Neural cell (in vitro differentiated cells): ENCODE measurements at regions not wholly inside any gene's neighbourhood (a gene's known extent, or its start where the extent isn't known, plus 50 kb on each side); places are given as distances from the start of the nearest gene placed in this dataset.

Experiments
- EP300 ChIP-seq: fragments of 450-650 bp; conservative IDR thresholded peaks from 2 replicates; pipeline ENCODE4 v1.6.1; 2014; ENCODE audit warnings: antibody characterized with exemption, mild to moderate bottlenecking, moderate library complexity; ENCODE audit not compliant: poor library complexity, severe bottlenecking
- MXI1 ChIP-seq: fragments of 450-650 bp; conservative IDR thresholded peaks from 2 replicates; pipeline ENCODE4 v1.6.1; 2014; ENCODE audit warnings: antibody characterized with exemption, mild to moderate bottlenecking; ENCODE audit not compliant: poor library complexity, severe bottlenecking
- RAD21 ChIP-seq: fragments of 450-650 bp; conservative IDR thresholded peaks from 2 replicates; pipeline ENCODE4 v1.6.1; 2014; ENCODE audit warnings: antibody characterized with exemption, mild to moderate bottlenecking, moderate library complexity
- TF ChIP-seq, protein P1 (sequence below): fragments of 450-650 bp; IDR thresholded peaks from 2 replicates; pipeline ENCODE4 v1.5.1; 2014; ENCODE audit warnings: antibody characterized with exemption, mild to moderate bottlenecking, moderate library complexity; ENCODE audit not compliant: poor library complexity, severe bottlenecking

DNA sequence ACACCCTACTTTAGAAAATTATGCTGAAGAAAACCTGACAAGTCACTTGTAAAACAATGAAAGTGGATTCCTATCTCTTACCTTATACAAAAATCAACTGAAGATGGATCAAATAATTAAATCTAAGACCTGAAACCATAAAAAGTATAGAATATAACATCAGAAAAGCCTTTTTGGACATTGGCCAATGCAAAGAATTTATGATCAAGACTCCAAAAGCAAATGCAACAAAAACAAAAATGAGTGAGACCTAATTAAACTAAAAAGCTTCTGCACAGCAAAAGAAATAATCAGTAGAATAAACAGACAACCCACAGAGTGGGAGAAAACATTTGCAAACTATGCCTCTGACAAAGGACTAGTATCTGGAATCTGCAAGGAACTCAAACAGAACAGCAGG is 303.0 kb upstream of the CDH9 start:
- TF ChIP-seq, protein P1, sequence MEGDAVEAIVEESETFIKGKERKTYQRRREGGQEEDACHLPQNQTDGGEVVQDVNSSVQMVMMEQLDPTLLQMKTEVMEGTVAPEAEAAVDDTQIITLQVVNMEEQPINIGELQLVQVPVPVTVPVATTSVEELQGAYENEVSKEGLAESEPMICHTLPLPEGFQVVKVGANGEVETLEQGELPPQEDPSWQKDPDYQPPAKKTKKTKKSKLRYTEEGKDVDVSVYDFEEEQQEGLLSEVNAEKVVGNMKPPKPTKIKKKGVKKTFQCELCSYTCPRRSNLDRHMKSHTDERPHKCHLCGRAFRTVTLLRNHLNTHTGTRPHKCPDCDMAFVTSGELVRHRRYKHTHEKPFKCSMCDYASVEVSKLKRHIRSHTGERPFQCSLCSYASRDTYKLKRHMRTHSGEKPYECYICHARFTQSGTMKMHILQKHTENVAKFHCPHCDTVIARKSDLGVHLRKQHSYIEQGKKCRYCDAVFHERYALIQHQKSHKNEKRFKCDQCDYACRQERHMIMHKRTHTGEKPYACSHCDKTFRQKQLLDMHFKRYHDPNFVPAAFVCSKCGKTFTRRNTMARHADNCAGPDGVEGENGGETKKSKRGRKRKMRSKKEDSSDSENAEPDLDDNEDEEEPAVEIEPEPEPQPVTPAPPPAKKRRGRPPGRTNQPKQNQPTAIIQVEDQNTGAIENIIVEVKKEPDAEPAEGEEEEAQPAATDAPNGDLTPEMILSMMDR = no peak
- TF ChIP-seq EP300 (no peak), RAD21 (no peak), MXI1 (no peak)
